ENCODE measurements at regions not wholly inside any gene's neighbourhood (a gene's known extent, or its start where the extent isn't known, plus 50 kb on each side); places are given as distances from the start of the nearest gene placed in this dataset.

DNA sequence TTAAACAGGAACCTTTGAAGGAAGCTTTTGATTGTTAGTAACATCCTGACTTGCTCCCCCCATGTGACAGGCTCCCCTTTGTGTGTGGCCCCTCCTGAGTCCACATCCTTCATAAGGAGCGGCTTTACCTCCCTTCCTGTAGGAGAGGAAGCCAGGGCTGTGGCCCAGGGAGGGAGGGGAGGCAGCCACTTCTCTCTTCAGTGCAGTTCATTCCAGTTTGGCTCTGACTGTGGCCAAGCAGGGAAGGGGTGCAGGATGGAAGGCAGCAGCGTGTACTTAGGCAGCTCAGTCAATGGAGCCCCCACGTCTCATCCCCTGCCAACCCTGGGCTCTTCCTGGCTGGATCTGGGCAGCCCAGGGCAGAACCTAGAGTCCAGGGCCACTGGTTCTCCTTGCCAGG lies 295.2 kb downstream of the QKI start:
- TF ChIP-seq, protein P1, sequence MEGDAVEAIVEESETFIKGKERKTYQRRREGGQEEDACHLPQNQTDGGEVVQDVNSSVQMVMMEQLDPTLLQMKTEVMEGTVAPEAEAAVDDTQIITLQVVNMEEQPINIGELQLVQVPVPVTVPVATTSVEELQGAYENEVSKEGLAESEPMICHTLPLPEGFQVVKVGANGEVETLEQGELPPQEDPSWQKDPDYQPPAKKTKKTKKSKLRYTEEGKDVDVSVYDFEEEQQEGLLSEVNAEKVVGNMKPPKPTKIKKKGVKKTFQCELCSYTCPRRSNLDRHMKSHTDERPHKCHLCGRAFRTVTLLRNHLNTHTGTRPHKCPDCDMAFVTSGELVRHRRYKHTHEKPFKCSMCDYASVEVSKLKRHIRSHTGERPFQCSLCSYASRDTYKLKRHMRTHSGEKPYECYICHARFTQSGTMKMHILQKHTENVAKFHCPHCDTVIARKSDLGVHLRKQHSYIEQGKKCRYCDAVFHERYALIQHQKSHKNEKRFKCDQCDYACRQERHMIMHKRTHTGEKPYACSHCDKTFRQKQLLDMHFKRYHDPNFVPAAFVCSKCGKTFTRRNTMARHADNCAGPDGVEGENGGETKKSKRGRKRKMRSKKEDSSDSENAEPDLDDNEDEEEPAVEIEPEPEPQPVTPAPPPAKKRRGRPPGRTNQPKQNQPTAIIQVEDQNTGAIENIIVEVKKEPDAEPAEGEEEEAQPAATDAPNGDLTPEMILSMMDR (IDR thresholded peaks at IDR 0.05): no peak
- no peak for TF ChIP-seq POLR2A (IDR thresholded peaks at IDR 0.05)
